GM12878 (cell line): ENCODE measurements at regions not wholly inside any gene's neighbourhood (a gene's known extent, or its start where the extent isn't known, plus 50 kb on each side); places are given as distances from the start of the nearest gene placed in this dataset.

Experiments used
- ATAC-seq: fragments of 200-7000 bp; cut with Tn5 transposase; 3 replicates; pipeline ENCODE4 v1.9.1; 2020; ENCODE audit warnings: mild to moderate bottlenecking, moderate library complexity
- BruUV-seq: library from RNA; stranded (reverse); fragments of 400-500 nt; replicated peaks from 2 replicates; lab custom pipeline; 2021; lab: Mats Ljungman, UMichigan
- CTCF ChIA-PET: fragments of 300-600 bp; sonication (Branson Sonifier 250); formaldehyde crosslinking; extraction: SDS; loops from one replicate; lab custom pipeline; 2021; ENCODE audit warnings: inconsistent platforms; lab: Yijun Ruan, JAX
- POLR2A ChIA-PET: fragments of 350-600 bp; formaldehyde crosslinking; extraction: SDS; loops from one replicate; lab custom pipeline; 2021; ENCODE audit warnings: inconsistent platforms; lab: Charles Lee
- RAD21 ChIA-PET: fragments of 300-600 bp; sonication (Branson Sonifier 250); formaldehyde crosslinking; loops from one replicate; lab custom pipeline; 2023; ENCODE audit warnings: antibody characterized with exemption; ENCODE audit not compliant: unreplicated experiment; lab: Charles Lee
- SMC1A ChIA-PET: fragments of 300-600 bp; sonication (Branson Sonifier 250); formaldehyde crosslinking; loops from one replicate; lab custom pipeline; 2023; ENCODE audit not compliant: unreplicated experiment, uncharacterized antibody; lab: Charles Lee
- DNase-seq: peaks from one replicate; pipeline ENCODE4 v3.0.0-alpha.2; 2011; ENCODE audit warnings: low read depth, low spot score
- FAIRE-seq: peaks from 3 replicates; lab custom pipeline; 2011; peaks lifted over from hg19 to GRCh38; lab: Jason Lieb, UNC
- H2AFZ ChIP-seq: 2 replicates; pipeline ENCODE4 v1.6.0; 2011; ENCODE audit warnings: low read depth, low read length, control low read depth; ENCODE audit not compliant: control insufficient read depth
- H3K27ac ChIP-seq: 2 replicates; pipeline ENCODE4 v1.5.1; 2011; ENCODE audit warnings: control low read depth; ENCODE audit not compliant: control insufficient read depth, insufficient read depth
- H3K27me3 ChIP-seq, 2 experiments: replicated peaks in 1 of 2; 2 replicates each; pipeline versions ENCODE4 v1.6.0 to v1.6.1; 2011; ENCODE audit warnings: low read length in 1 of 2; ENCODE audit not compliant: control insufficient read depth in 2 of 2, insufficient read depth in 2 of 2
- H3K36me3 ChIP-seq, 2 experiments: 2 replicates each; pipeline ENCODE4 v1.5.1; 2011; ENCODE audit warnings: low read length in 1 of 2; ENCODE audit not compliant: control insufficient read depth in 2 of 2, insufficient read depth in 2 of 2
- H3K4me1 ChIP-seq: 2 replicates; pipeline ENCODE4 v1.6.1; 2011; ENCODE audit warnings: mild to moderate bottlenecking, low read length, moderate library complexity, mixed read lengths; ENCODE audit not compliant: control insufficient read depth, insufficient read depth
- H3K4me2 ChIP-seq: 2 replicates; pipeline ENCODE4 v1.6.0; 2011; ENCODE audit warnings: control low read depth; ENCODE audit not compliant: control insufficient read depth, insufficient read depth
- H3K4me3 ChIP-seq: fragments of 200-600 bp; sonication (generic); 2 replicates; pipeline ENCODE4 v1.5.1; 2016
- H3K79me2 ChIP-seq: 2 replicates; pipeline ENCODE4 v1.6.0; 2011; ENCODE audit warnings: low read length; ENCODE audit not compliant: control insufficient read depth, insufficient read depth
- H3K9ac ChIP-seq: 2 replicates; pipeline ENCODE4 v1.8.0; 2011; ENCODE audit warnings: low read length, control low read depth, mixed read lengths; ENCODE audit not compliant: control insufficient read depth, insufficient read depth
- H3K9me3 ChIP-seq: replicated peaks from 3 replicates; pipeline ENCODE4 v1.5.1; 2011; ENCODE audit warnings: mild to moderate bottlenecking, low read length; ENCODE audit not compliant: control insufficient read depth, insufficient read depth
- H4K20me1 ChIP-seq: 2 replicates; pipeline ENCODE4 v1.6.0; 2011; ENCODE audit not compliant: control insufficient read depth, insufficient read depth
- CBX3 ChIP-seq: fragments of 200-600 bp; sonication (generic); IDR thresholded peaks from 2 replicates; pipeline ENCODE4 v1.6.1; 2016; ENCODE audit warnings: low read depth, borderline replicate concordance
- CEBPZ ChIP-seq: fragments of 150-350 bp; IDR thresholded peaks from 2 replicates; pipeline ENCODE4 v1.6.1; 2016; ENCODE audit warnings: low read depth, low read length
- E2F4 ChIP-seq: IDR thresholded peaks from 2 replicates; pipeline ENCODE4 v1.6.1; 2012; ENCODE audit warnings: low read depth, low read length, improper control_type of control experiment
- EED ChIP-seq: sonication (generic); IDR thresholded peaks from 2 replicates; pipeline ENCODE4 v1.6.1; 2016; ENCODE audit warnings: antibody characterized with exemption, low read depth
- KDM1A ChIP-seq: fragments of 200-600 bp; sonication (generic); IDR thresholded peaks from 2 replicates; pipeline ENCODE4 v1.6.1; 2016; ENCODE audit warnings: borderline replicate concordance
- PKNOX1 ChIP-seq: fragments of 450-650 bp; IDR thresholded peaks from 2 replicates; pipeline ENCODE4 v1.6.1; 2016; ENCODE audit warnings: mild to moderate bottlenecking
- RAD21 ChIP-seq: IDR thresholded peaks from 2 replicates; pipeline ENCODE4 v1.6.1; 2011; ENCODE audit warnings: mild to moderate bottlenecking, low read depth, low read length, moderate library complexity; ENCODE audit not compliant: insufficient read depth
- RBBP5 ChIP-seq: fragments of 200-600 bp; sonication (generic); conservative IDR thresholded peaks from 2 replicates; pipeline ENCODE4 v1.6.1; 2016
- SMARCA5 ChIP-seq: fragments of 450-650 bp; IDR thresholded peaks from 2 replicates; pipeline ENCODE4 v1.6.1; 2017; ENCODE audit warnings: mild to moderate bottlenecking
- STAT3 ChIP-seq: IDR thresholded peaks from 2 replicates; pipeline ENCODE4 v1.6.1; 2011; ENCODE audit warnings: low read depth, low read length, improper control_type of control experiment
- ZNF687 ChIP-seq: fragments of 450-650 bp; IDR thresholded peaks from 2 replicates; pipeline ENCODE4 v1.6.1; 2017; ENCODE audit warnings: mild to moderate bottlenecking, moderate library complexity
- WGBS: methylation state at CpG from one replicate; pipeline ENCODE4 v1.1.6; 2016; ENCODE audit warnings: low lambda C conversion rate; ENCODE audit not compliant: insufficient replicate concordance, insufficient coverage; ENCODE audit errors: missing lambda C conversion rate; 5-methylcytosine and 5-hydroxymethylcytosine counted together
- in situ Hi-C: fragments of 300-500 bp; cut with MboI; formaldehyde crosslinking; loops from 9 replicates; pipeline ENCODE4 v1.14.3; 2018; ENCODE audit warnings: mixed read lengths
- intact Hi-C: fragments of 100-400 bp; cut with micrococcal nuclease; formaldehyde crosslinking; loops from one replicate; pipeline ENCODE4 v1.14.2; 2022; ENCODE audit not compliant: unreplicated experiment
- TF ChIP-seq, protein P1 (sequence below): fragments of 450-650 bp; IDR thresholded peaks from 2 replicates; pipeline ENCODE4 v1.6.1; 2014; ENCODE audit warnings: mild to moderate bottlenecking

DNA sequence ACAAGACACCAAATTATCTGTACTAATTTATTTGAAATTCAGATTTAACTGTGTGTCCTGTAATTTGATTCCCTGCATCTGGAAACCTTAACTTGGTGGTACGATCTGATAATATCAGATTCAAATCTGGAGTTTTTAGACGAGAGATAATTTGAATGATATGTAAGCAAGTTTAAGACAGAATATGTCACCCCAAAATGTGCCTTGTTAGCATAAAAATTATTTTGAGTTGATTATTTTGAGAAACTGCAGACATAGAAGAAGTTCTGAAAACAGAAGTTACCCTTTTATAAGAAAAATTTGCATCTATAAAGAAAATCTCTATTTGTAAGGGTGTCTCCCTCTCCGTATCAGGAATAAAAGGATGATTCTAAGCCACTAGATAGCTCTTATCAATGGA lies 1202.8 kb downstream of the ROBO2 start:
- no peak for TF ChIP-seq KDM1A
- TF ChIP-seq, protein P1, sequence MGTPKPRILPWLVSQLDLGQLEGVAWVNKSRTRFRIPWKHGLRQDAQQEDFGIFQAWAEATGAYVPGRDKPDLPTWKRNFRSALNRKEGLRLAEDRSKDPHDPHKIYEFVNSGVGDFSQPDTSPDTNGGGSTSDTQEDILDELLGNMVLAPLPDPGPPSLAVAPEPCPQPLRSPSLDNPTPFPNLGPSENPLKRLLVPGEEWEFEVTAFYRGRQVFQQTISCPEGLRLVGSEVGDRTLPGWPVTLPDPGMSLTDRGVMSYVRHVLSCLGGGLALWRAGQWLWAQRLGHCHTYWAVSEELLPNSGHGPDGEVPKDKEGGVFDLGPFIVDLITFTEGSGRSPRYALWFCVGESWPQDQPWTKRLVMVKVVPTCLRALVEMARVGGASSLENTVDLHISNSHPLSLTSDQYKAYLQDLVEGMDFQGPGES = no peak
- no peak for TF ChIP-seq ZNF687
- TF ChIP-seq CEBPZ = no peak
- no peak for TF ChIP-seq E2F4
- TF ChIP-seq RBBP5 = no peak
- TF ChIP-seq RAD21 = no peak
- TF ChIP-seq EED = no peak
- no peak for TF ChIP-seq SMARCA5
- no peak for TF ChIP-seq STAT3
- no peak for TF ChIP-seq CBX3
- TF ChIP-seq PKNOX1 = no peak
- FAIRE-seq = no peak
- Histone ChIP-seq H3K36me3 (no peaks in the 10 kb centered on the region), H3K4me1 (no peaks in the 10 kb centered on the region), H3K4me3 (no peak overlapping the region), H3K27me3 (no peaks in the 10 kb centered on the region), H3K4me2 (no peak overlapping the region), H3K79me2 (no peaks in the 10 kb centered on the region), H3K9ac (no peak overlapping the region), H3K9me3 (no peaks in the 10 kb centered on the region), H4K20me1 (no peaks in the 10 kb centered on the region), H2AFZ (no peak overlapping the region), H3K27ac (no peak overlapping the region)
- ATAC-seq = no peak
- intact Hi-C loops (no loop called here), in situ Hi-C loops (no loop called here)
- BruUV-seq = no TSS peak
- ChIA-PET CTCF (no interaction called here), POLR2A (no interaction called here), RAD21 (no interaction called here), SMC1A (no interaction called here)
- 37% methylated on average over 3 of the region's 3 CpGs for WGBS
- DNase-seq = no peak
